HG03196 (cell line): ENCODE measurements at regions not wholly inside any gene's neighbourhood (a gene's known extent, or its start where the extent isn't known, plus 50 kb on each side); places are given as distances from the start of the nearest gene placed in this dataset.
"Not testable (repeated sequence)": the region's sequence is repeated elsewhere in the genome, so short reads cannot be mapped to it uniquely, and the experiment has no call there.

Experiments used
- ATAC-seq: cut with Tn5 transposase; IDR thresholded peaks from one replicate; pipeline ENCODE4 v1.9.1; 2021; ENCODE audit not compliant: unreplicated experiment

GRCh38 chr13:86840250-86841191 is 830.6 kb upstream of the SLITRK5 start:
- no peak for ATAC-seq

GRCh38 chr13:86841264-86841663 is 829.9 kb upstream of the SLITRK5 start:
- ATAC-seq, result no peak

GRCh38 chr13:86846501-86846900 is 824.7 kb upstream of the SLITRK5 start:
- ATAC-seq, result no peak

DNA sequence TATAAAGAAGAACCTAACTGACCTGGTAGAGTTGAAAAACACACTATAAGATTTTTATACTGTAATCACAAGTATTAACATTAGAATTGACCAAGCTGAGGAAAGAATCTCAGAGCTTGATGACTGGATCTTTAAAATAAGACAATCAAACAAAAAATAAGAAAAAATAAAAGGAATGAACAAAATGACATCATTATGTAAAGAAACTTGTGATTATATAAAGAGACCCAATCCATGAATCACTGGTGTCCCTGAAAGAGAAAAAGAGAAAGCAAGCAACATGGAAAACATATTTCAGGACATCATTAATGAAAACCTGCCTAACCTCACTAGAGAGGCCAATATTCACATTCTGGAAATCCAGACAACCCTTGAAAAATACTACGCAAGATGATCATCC is 822.5 kb upstream of the SLITRK5 start:
- no peak for ATAC-seq

GRCh38 chr13:86856991-86857390 is 814.2 kb upstream of the SLITRK5 start:
- ATAC-seq, result no peak

GRCh38 chr13:86858216-86858615 is 813.0 kb upstream of the SLITRK5 start:
- ATAC-seq, result no peak

- no peak for ATAC-seq
Observed at GRCh38 chr13:86862137-86862536, 809.0 kb upstream of the SLITRK5 start.

GRCh38 chr13:86864376-86864775 is 806.8 kb upstream of the SLITRK5 start:
- ATAC-seq, result no peak

DNA sequence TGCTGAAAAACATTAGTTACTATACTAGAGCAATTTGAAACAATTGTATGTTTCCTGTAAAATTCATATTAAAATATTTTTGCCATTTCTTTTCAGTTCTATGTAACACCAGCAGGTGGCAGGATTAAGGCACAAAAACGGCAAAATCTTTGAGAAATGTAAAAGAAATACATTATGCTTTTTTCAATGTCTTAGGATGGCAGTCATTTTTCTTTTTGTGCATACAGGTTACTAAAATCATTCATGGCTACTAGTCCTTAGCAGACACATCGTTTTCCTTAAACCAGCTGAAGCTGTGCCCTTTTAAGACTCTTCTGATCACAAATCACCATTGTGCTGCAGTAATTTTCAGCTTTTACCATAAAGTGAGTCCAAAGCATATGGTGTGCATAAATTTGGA is 800.7 kb upstream of the SLITRK5 start:
- ATAC-seq, result no peak

DNA sequence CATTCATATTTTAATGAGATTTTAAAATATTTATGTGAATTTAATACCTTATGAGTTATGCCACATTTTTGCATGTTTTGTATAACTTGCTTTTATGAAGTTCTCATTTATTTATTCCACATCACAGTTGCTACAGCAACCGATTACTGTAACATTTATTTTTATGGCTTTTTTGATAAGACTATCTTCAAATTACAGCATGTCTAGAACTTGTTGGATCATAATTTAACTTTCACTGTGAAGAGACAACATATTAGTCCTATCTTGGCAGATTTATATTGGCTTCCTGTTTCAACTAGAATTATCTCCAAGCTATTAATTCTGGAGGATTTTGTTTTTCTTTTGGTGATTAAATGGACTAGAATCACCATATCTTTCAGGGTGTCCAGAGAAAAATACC is 793.7 kb upstream of the SLITRK5 start:
- ATAC-seq, result no peak

- ATAC-seq, result no peak
Observed at GRCh38 chr13:86878781-86879180, 792.4 kb upstream of the SLITRK5 start.

GRCh38 chr13:86881390-86881789 is 789.8 kb upstream of the SLITRK5 start:
- ATAC-seq, result no peak

GRCh38 chr13:86882107-86882506 is 789.1 kb upstream of the SLITRK5 start:
- ATAC-seq, result no peak

DNA sequence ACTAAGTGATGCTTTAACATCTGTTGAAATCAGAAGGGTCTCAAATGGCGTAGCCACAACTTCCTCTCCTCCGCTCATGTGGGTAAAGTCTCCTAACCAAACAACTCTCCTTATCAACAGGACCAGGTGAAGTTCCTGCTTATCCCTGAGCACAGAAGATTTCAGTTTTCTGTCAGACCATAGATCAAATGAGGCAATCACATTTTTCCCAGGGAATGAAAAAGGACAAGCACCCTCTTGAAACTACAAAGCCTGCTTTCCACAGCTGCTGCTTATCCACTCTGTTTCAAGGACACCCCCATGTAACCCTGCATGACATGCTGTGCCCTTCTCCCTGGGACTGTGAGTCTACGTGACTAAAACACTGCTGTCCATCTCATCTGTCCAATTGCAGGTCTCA is 788.3 kb upstream of the SLITRK5 start:
- no peak for ATAC-seq

DNA sequence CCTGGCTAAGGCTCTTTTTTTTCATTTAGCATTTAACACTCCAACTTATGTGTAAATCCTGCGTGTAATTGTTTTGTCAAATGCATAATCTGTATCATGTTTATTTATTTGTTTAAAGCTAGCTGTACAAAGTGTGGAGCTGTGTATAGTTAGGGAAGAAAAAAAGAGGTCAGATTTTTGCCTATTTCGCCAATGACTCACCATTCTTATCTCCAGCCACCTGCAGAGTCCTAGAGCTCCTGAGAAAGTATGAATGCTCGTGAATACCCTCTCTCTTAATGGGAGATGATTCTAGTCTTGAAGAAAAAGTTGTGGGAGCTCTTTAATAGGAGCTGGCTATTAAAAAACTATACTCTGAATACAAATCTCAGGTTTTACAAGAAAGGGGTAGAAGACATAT is 778.8 kb upstream of the SLITRK5 start:
- ATAC-seq, result no peak

DNA sequence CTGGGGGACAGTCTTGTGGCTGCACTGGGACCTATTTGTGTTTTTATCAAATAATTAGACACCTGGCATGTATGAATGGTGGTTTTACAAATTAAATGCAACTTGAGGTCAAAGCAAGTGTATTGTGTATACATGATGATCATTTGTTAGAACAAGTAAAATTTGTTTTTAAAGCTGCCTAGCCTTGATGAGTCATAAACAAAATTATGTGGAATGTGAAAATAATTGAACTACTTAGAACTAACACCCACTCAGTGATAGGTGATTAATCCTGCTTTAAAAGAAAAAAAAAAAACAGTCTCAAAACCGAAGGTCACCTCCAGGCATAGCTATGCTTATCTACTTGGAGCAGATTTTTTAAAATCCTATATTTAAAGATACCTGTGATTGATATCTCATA is 770.3 kb upstream of the SLITRK5 start:
- no peak for ATAC-seq

- no peak for ATAC-seq
Observed at GRCh38 chr13:86906127-86906874, 764.9 kb upstream of the SLITRK5 start.

GRCh38 chr13:86907156-86907555 is 764.0 kb upstream of the SLITRK5 start:
- ATAC-seq, result no peak

- ATAC-seq, result no peak
Observed at GRCh38 chr13:86909318-86909717, 761.9 kb upstream of the SLITRK5 start.

- no peak for ATAC-seq
Observed at GRCh38 chr13:86914757-86915156, 756.4 kb upstream of the SLITRK5 start.

DNA sequence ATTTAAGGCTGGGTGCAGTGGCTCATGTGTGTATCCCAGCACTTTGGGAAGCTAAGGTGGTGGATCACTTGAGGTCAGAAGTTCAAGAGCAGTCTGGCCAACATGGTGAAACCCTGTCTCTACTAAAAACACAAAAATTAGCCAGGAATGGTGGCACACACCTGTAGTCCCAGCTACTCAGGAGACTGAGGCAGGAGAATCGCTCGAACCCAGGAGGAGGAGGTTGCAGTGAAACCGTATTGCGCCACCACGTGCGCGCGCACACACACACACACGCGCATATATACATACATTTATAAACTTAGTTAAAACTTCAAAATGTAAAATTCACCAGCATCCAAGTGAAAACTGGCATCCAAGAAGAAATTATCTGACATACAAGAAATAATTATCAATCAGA is 753.7 kb upstream of the SLITRK5 start:
- ATAC-seq, result not testable (repeated sequence)

GRCh38 chr13:86918682-86919081 is 752.5 kb upstream of the SLITRK5 start:
- no peak for ATAC-seq
